Duodenal mucosa (tissue), 2 donors: ENCODE measurements at regions not wholly inside any gene's neighbourhood (a gene's known extent, or its start where the extent isn't known, plus 50 kb on each side); places are given as distances from the start of the nearest gene placed in this dataset.

Source experiments
- H3K27ac ChIP-seq: one replicate; pipeline ENCODE4 v1.7.0; 2013; ENCODE audit warnings: low read depth, low read length
- H3K27me3 ChIP-seq, 2 donors: one replicate each; pipeline ENCODE4 v1.7.0; 2013; ENCODE audit warnings: low read length in 2 of 2, control low read depth in 1 of 2; ENCODE audit not compliant: insufficient read depth in 2 of 2, control insufficient read depth in 1 of 2
- H3K36me3 ChIP-seq, 2 donors: one replicate each; pipeline ENCODE4 v1.7.0; 2013; ENCODE audit warnings: low read length in 2 of 2, control low read depth in 1 of 2; ENCODE audit not compliant: insufficient read depth in 2 of 2, control insufficient read depth in 1 of 2
- H3K4me1 ChIP-seq, 2 donors: one replicate each; pipeline ENCODE4 v1.7.0; 2013; ENCODE audit warnings: low read length in 2 of 2, control low read depth in 1 of 2; ENCODE audit not compliant: insufficient read depth in 2 of 2, control insufficient read depth in 1 of 2
- H3K4me3 ChIP-seq, 2 donors: one replicate each; pipeline ENCODE4 v1.7.0; 2013; ENCODE audit warnings: low read length in 2 of 2, low read depth in 1 of 2
- H3K9ac ChIP-seq, 2 donors: one replicate each; pipeline ENCODE4 v1.7.0; 2013; ENCODE audit warnings: low read length in 2 of 2, low read depth in 1 of 2
- H3K9me3 ChIP-seq, 2 donors: one replicate each; pipeline ENCODE4 v1.7.0; 2013; ENCODE audit warnings: low read length in 2 of 2, control low read depth in 1 of 2; ENCODE audit not compliant: control insufficient read depth in 1 of 2

DNA sequence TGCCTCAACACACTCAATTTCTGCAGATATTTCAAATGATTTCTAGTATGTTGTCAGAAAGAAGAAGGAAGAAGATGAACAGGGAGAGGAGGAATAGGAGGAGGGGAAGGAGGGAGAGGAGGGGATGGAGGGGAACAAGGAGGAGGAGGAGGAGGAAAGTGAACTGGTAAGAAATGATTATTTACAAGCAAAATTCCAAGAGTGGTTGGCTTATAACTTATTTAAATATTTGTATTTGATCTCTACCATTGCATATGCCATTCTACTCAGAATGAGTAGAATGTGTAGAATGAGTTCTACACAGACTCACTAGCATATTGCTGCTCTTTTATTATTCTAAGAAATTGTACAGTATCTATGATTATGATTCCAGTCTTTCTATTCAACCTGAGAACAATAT lies 866.2 kb upstream of the DDX18 start:
- Histone ChIP-seq H3K36me3 (no peaks in the 10 kb centered on the region), H3K9ac (no peak overlapping the region), H3K4me1 (no peaks in the 10 kb centered on the region), H3K27ac (no peak overlapping the region), H3K27me3 (no peaks in the 10 kb centered on the region), H3K4me3 (no peak overlapping the region), H3K9me3 (no peaks in the 10 kb centered on the region)

GRCh38 chr2:116949249-116949648 lies 865.2 kb upstream of the DDX18 start:
- Histone ChIP-seq H3K9ac (no peak overlapping the region), H3K4me3 (no peak overlapping the region), H3K4me1 (no peaks in the 10 kb centered on the region), H3K36me3 (no peaks in the 10 kb centered on the region), H3K27ac (no peak overlapping the region), H3K9me3 (no peaks in the 10 kb centered on the region), H3K27me3 (no peaks in the 10 kb centered on the region)

- no peaks in the 10 kb centered on the region for H3K36me3 ChIP-seq
- no peak overlapping the region for H3K4me3 ChIP-seq
- H3K4me1 ChIP-seq = no peaks in the 10 kb centered on the region
- H3K27ac ChIP-seq = no peak overlapping the region
- H3K9me3 ChIP-seq = peaks cover 4 to 6% of the 10 kb centered on the region in 2 donors
- H3K27me3 ChIP-seq = no peaks in the 10 kb centered on the region
- H3K9ac ChIP-seq = no peak overlapping the region
These were observed 862.2 kb upstream of the DDX18 start for GRCh38 chr2:116952254-116952653.

DNA sequence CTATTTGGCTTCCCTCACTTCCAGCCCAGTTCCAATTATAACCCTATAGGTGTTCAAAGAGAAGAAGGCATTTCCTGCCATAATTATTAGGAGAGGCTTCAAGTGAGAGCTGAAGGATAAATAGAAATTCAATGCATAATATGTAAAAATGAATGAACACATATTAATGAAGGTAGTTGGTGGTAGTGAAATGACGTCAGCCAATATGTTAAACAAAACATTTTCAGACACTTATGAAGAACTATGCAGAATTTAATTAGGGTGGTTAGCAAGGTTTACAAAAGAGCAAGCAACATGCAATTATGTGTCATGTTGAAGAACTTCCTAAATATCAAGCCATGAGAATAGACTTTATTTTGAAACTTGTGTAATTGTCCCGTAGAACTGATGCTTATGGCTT lies 858.8 kb upstream of the DDX18 start:
- no peak overlapping the region for H3K27ac ChIP-seq
- no peak overlapping the region for H3K4me3 ChIP-seq
- H3K9me3 ChIP-seq = peaks cover 4 to 6% of the 10 kb centered on the region in 2 donors
- H3K4me1 ChIP-seq = no peaks in the 10 kb centered on the region
- H3K36me3 ChIP-seq = no peaks in the 10 kb centered on the region
- H3K9ac ChIP-seq = no peak overlapping the region
- no peaks in the 10 kb centered on the region for H3K27me3 ChIP-seq

DNA sequence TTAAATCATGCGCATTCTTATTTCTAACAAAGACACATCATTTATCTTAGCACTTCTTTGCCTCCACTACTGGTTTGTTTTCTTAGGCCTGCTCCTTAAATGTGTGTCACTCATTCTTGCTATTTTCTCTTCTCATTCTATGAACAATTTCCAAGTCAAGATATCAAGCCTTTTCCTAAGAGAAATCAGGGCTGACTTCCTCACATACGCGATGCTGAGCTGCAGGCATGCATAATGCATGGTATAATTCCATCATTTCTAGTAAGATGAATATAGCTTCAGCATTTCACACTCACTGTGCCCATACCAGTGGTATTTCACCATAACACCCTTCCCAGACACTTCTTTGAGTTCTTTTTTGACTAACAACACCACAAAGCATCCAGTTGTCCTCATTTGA lies 838.9 kb upstream of the DDX18 start:
- no peaks in the 10 kb centered on the region for H3K4me1 ChIP-seq
- peaks cover 0 to 3% of the 10 kb centered on the region in 2 donors for H3K9me3 ChIP-seq
- H3K27ac ChIP-seq = no peak overlapping the region
- H3K9ac ChIP-seq = no peak overlapping the region
- H3K4me3 ChIP-seq = no peak overlapping the region
- no peaks in the 10 kb centered on the region for H3K36me3 ChIP-seq
- no peaks in the 10 kb centered on the region for H3K27me3 ChIP-seq

DNA sequence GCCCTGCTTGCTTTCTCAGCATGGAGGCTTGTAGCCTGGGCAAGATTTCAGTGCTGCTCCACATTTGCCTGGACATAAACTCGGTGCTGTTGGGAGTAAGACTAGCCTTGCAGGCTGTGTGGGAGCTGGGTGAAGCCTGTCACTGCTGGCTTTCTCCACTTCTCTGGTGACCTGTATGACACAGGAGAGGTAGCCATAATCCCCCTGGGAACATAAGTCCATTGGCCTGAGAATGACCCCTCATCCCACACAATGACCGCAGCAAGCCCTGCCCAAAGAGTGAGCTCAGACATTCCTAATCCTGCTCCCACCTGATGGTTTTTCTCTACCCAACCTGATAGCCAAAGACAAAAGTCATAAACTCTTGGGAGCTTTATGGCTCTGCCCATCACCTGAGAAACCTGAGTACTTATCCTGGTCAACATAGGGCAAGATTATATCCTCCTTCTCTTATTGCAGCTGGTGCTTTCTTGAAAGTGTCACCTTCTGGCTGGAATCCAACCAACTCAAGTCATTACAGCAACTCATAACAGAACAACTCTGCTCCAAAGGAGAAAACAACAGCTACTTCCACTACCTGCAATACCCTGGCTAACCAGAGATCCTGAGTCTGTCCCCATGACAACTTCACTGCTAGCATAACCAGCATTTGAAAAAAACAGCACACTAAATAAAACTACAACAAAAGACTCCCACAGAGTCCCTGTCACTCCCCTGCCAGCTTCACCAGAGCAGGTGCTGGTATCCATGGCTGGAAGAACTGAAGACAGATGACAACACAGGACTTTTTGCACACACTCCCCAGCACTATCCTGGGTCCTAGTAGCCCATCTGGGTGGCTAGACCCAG lies 834.4 kb upstream of the DDX18 start:
- Histone ChIP-seq H3K27ac (no peak overlapping the region), H3K27me3 (no peaks in the 10 kb centered on the region), H3K9ac (no peak overlapping the region), H3K4me1 (no peaks in the 10 kb centered on the region), H3K36me3 (no peaks in the 10 kb centered on the region), H3K4me3 (no peak overlapping the region), H3K9me3 (peaks cover 0 to 3% of the 10 kb centered on the region in 2 donors)

DNA sequence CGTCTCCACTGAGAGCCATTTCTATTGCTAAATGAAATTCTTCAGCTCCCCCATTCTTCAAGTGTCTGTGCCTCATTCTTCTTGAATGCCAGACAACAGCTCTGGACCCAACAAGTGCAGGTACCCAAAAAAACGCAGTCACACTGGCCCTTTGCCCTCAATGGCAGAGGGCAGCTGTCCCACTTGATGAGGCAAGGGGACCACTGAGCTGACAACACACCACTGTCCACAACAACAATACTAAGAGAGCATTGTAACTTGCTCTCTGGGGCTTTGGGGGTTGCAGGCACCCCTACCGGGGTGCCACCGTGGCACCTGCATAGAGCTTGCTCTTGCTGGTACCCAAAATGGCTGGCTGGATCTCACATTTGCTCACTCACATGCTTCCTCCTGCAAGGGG lies 827.0 kb upstream of the DDX18 start:
- Histone ChIP-seq H3K4me3 (no peak overlapping the region), H3K36me3 (no peaks in the 10 kb centered on the region), H3K4me1 (no peaks in the 10 kb centered on the region), H3K27ac (no peak overlapping the region), H3K9ac (no peak overlapping the region), H3K9me3 (no peaks in the 10 kb centered on the region), H3K27me3 (no peaks in the 10 kb centered on the region)

- Histone ChIP-seq H3K4me1 (no peaks in the 10 kb centered on the region), H3K36me3 (no peaks in the 10 kb centered on the region), H3K9ac (no peak overlapping the region), H3K9me3 (no peaks in the 10 kb centered on the region), H3K4me3 (no peak overlapping the region), H3K27me3 (no peaks in the 10 kb centered on the region), H3K27ac (no peak overlapping the region)
These were observed 826.2 kb upstream of the DDX18 start for GRCh38 chr2:116988303-116988702.

GRCh38 chr2:117019357-117019756 lies 795.1 kb upstream of the DDX18 start:
- Histone ChIP-seq H3K9me3 (no peaks in the 10 kb centered on the region), H3K27ac (no peak overlapping the region), H3K36me3 (no peaks in the 10 kb centered on the region), H3K9ac (no peak overlapping the region), H3K27me3 (no peaks in the 10 kb centered on the region), H3K4me1 (no peaks in the 10 kb centered on the region), H3K4me3 (no peak overlapping the region)

DNA sequence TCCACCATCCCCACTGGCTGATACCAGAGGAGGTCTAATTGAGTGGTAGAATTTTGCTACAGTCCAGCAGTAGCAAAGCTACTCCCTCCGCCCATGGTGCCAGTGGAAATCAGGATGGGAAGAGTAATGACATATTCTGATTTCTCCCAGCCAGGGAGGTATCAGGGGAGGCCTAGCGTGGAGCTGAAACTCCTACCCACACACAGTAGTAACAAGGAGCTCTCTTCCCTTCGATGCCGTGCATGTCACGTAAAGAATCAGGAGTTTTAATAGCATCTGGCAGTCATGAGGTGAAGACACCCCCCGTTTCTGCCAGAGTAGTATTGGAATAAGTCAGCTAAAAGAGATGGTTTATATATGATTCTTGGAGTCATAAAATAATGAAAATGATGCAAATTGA lies 786.8 kb upstream of the DDX18 start:
- no peaks in the 10 kb centered on the region for H3K36me3 ChIP-seq
- H3K27ac ChIP-seq = no peak overlapping the region
- no peak overlapping the region for H3K9ac ChIP-seq
- H3K4me1 ChIP-seq = no peaks in the 10 kb centered on the region
- no peaks in the 10 kb centered on the region for H3K27me3 ChIP-seq
- no peaks in the 10 kb centered on the region for H3K9me3 ChIP-seq
- no peak overlapping the region for H3K4me3 ChIP-seq
